ENCODE measurements at regions not wholly inside any gene's neighbourhood (a gene's known extent, or its start where the extent isn't known, plus 50 kb on each side); places are given as distances from the start of the nearest gene placed in this dataset.

- TF ChIP-seq CTCF (IDR thresholded peaks at IDR 0.05; ENCODE audit: low read length, missing control alignments), result no peak
- no peak overlapping the region for H3K4me3 ChIP-seq (replicated peaks; ENCODE audit: low read depth, low read length)
- no peak for DNase-seq (ENCODE audit: low read depth)
These were observed 158.8 kb upstream of the AADAT start for GRCh38 chr4:170248576-170248975.

GRCh38 chr4:170248029-170248428 is 158.3 kb upstream of the AADAT start:
- TF ChIP-seq CTCF (IDR thresholded peaks at IDR 0.05; ENCODE audit: low read length, missing control alignments), result no peak
- DNase-seq (ENCODE audit: low read depth), result no peak

GRCh38 chr4:170247596-170247995 is 157.8 kb upstream of the AADAT start:
- no peak overlapping the region for H3K4me3 ChIP-seq (replicated peaks; ENCODE audit: low read depth, low read length)
- no peak for DNase-seq (ENCODE audit: low read depth)
- no peak for TF ChIP-seq CTCF (IDR thresholded peaks at IDR 0.05; ENCODE audit: low read length, missing control alignments)

More at GRCh38 chr4:170248029-170248428, 158.3 kb upstream of the AADAT start:
- no peak overlapping the region for H3K4me3 ChIP-seq (replicated peaks; ENCODE audit: low read depth, low read length)

- DNase-seq (ENCODE audit: low read depth), result no peak
- H3K4me3 ChIP-seq (replicated peaks; ENCODE audit: low read depth, low read length), result no peak overlapping the region
- TF ChIP-seq CTCF (IDR thresholded peaks at IDR 0.05; ENCODE audit: low read length, missing control alignments), result no peak
These were observed 154.0 kb upstream of the AADAT start for GRCh38 chr4:170243662-170244288.

GRCh38 chr4:170242471-170242870 is 152.7 kb upstream of the AADAT start:
- TF ChIP-seq CTCF (IDR thresholded peaks at IDR 0.05; ENCODE audit: low read length, missing control alignments), result no peak
- no peak overlapping the region for H3K4me3 ChIP-seq (replicated peaks; ENCODE audit: low read depth, low read length)
- DNase-seq (ENCODE audit: low read depth), result no peak

- H3K4me3 ChIP-seq (replicated peaks; ENCODE audit: low read depth, low read length), result no peak overlapping the region
- DNase-seq (ENCODE audit: low read depth), result no peak
- TF ChIP-seq CTCF (IDR thresholded peaks at IDR 0.05; ENCODE audit: low read length, missing control alignments), result no peak
These were observed 145.0 kb upstream of the AADAT start for GRCh38 chr4:170234800-170235199.

- H3K4me3 ChIP-seq (replicated peaks; ENCODE audit: low read depth, low read length), result no peak overlapping the region
- no peak for DNase-seq (ENCODE audit: low read depth)
- TF ChIP-seq CTCF (IDR thresholded peaks at IDR 0.05; ENCODE audit: low read length, missing control alignments), result no peak
These were observed 141.6 kb upstream of the AADAT start for GRCh38 chr4:170231377-170231776.

Data from fibroblast of pulmonary artery (primary cell).